GM12874 (cell line): ENCODE measurements at regions not wholly inside any gene's neighbourhood (a gene's known extent, or its start where the extent isn't known, plus 50 kb on each side); places are given as distances from the start of the nearest gene placed in this dataset.

Experiments used
- CTCF ChIP-seq: IDR thresholded peaks from 2 replicates; pipeline ENCODE4 v1.5.1; 2011; ENCODE audit warnings: low read depth, mild to moderate bottlenecking, control low read depth, low read length, moderate library complexity; ENCODE audit not compliant: insufficient read depth

GRCh38 chr16:51573191-51573590 is 422.1 kb upstream of the SALL1 start:
- no peak for TF ChIP-seq CTCF

- no peak for TF ChIP-seq CTCF
Observed at GRCh38 chr16:51569203-51569931, 418.3 kb upstream of the SALL1 start.

- no peak for TF ChIP-seq CTCF
Observed at GRCh38 chr16:51567911-51568310, 416.8 kb upstream of the SALL1 start.

DNA sequence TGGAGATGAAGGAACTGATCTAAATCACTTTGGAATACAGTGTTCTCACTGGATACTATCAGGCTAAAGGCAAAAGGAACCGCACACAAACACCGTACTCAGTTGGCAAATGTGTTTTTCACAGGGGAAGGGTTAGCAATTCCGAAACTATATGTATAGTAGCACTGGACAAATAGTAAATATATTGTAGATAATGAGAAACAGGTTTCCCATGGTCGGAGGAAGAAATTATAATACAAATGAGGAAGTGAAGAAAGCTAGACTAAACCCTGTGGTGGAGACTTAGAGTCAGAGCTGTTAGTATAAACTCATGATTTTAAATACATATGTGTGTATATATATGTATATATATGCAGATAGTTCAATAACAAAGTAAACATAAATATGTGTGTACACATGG is 414.1 kb upstream of the SALL1 start:
- no peak for TF ChIP-seq CTCF

DNA sequence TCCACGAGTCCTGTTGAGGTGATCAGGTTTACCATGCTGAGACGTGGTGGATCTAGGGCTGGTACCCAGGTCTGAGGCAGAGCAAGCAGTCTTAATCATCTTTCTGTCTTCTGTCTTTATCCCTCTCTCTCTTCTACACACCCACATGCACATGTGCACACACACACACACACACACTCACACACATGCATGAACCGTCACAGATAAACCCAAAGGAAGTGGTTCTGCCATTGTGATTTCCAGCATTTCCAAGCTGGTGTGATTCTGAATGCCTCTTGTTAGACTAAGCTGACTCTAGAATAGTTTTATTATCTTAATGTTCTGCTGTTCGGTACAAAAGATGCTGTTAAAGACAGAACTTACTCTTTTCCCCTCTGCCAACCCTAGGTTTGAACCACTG is 411.8 kb upstream of the SALL1 start:
- no peak for TF ChIP-seq CTCF

DNA sequence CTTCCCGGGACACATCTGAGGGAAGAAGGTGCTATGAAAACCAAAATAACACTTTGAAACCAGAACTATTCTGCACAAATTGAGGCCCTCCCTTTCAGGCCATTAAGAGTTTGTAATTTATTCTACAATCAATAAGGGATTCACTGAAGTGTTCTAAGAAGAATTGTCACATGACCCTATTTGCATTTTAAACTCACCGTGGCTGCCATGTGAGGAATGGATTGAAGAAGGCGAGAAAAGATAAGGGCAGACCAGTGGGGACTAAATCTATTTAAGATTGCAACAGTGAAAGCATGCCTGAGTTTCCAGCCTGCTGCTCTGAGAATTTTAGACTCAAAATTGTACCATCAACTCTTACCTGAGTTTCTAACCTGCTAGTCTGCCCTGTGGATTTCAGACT is 408.8 kb upstream of the SALL1 start:
- no peak for TF ChIP-seq CTCF

DNA sequence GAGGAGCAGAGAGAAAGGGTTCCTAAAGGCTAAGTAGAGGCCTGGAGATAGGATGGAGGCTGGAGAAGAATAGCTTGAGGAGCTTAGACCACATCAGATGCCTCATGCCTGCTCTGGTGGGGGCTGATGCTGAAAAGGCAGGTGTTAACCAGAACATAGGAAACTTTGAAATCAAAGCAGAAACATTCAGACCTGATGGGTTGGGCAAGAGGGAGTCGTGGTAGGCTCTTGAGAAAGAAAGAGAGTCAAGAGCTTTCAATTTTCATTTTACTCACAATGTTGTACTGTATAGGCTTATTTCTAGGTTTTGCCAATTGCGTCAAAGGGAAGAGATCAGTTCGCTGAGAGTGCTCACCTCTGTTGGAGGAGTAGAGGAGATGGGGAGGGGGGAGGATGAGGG is 406.6 kb upstream of the SALL1 start:
- no peak for TF ChIP-seq CTCF
